OCI-LY7 (cell line): ENCODE measurements at regions not wholly inside any gene's neighbourhood (a gene's known extent, or its start where the extent isn't known, plus 50 kb on each side); places are given as distances from the start of the nearest gene placed in this dataset.

Experiments used
- CTCF ChIP-seq: fragments of 200-600 bp; sonication (generic); conservative IDR thresholded peaks from 2 replicates; pipeline ENCODE4 v1.5.1; 2014; ENCODE audit warnings: mild to moderate bottlenecking, antibody characterized with exemption, low read length, moderate library complexity, mixed read lengths
- EZH2phosphoT487 ChIP-seq: fragments of 200-600 bp; sonication (generic); IDR thresholded peaks from 2 replicates; pipeline ENCODE4 v1.6.1; 2018; ENCODE audit warnings: low read depth, borderline replicate concordance, mild to moderate bottlenecking, mixed run types, antibody characterized with exemption, low read length, moderate library complexity, mixed read lengths

DNA sequence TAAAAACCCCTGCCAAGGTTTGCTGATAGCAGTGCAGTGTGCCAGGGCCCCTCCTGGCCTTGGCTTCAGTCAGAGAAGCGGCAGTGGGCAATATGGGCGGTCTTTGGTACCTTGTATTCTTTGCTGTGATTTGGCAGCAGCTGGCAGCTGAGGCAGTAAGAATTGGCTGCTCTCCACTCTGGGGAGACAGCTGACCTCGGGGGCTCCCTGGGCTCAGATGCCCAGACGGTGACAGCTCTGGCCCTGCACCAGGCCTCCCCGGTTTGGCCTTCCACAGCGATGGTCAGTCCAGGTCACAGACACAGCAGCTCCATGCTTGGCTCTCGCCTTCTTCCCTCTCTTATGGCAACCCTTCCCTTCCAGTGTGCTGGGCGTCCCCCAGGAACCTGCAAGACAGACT, 330.9 kb downstream of the BCOR start:
- no peak for TF ChIP-seq CTCF
- TF ChIP-seq EZH2phosphoT487 = no peak
